Body of pancreas (tissue), 4 donors: ENCODE measurements at regions not wholly inside any gene's neighbourhood (a gene's known extent, or its start where the extent isn't known, plus 50 kb on each side); places are given as distances from the start of the nearest gene placed in this dataset.

Experiments
- ATAC-seq: fragments of 150-250 bp; one replicate; pipeline ENCODE4 v1.9.1; 2016
- DNase-seq, 4 donors: peaks; one replicate each; pipeline ENCODE4 v3.0.0-alpha.2; 2019
- H3K27ac ChIP-seq, 4 donors: fragments of 200-600 bp; sonication (generic); 1 replicate in 3 of 4; 2 replicates in 1 of 4; pipeline versions ENCODE4 v1.5.1 to v1.6.1; 2016 to 2019; ENCODE audit warnings: mild to moderate bottlenecking in 1 of 4, mixed read lengths in 1 of 4, moderate library complexity in 1 of 4
- H3K27me3 ChIP-seq, 2 donors: fragments of 200-600 bp; sonication (generic); one replicate each; pipeline ENCODE4 v1.6.0; 2016; ENCODE audit warnings: mild to moderate bottlenecking in 1 of 2
- H3K36me3 ChIP-seq, 2 donors: fragments of 200-600 bp; sonication (generic); replicated peaks in 1 of 2; 2 replicates each; pipeline ENCODE4 v1.5.1; 2016; ENCODE audit warnings: low read depth in 2 of 2; ENCODE audit not compliant: insufficient read depth in 1 of 2
- H3K4me1 ChIP-seq: fragments of 200-600 bp; sonication (generic); one replicate; pipeline ENCODE4 v1.6.0; 2016
- H3K4me3 ChIP-seq, 2 donors: fragments of 200-600 bp; sonication (generic); 1 replicate in 1 of 2; 2 replicates in 1 of 2; pipeline ENCODE4 v1.5.1; 2016 to 2019
- H3K9me3 ChIP-seq, 3 donors: fragments of 200-600 bp; sonication (generic); 1 replicate in 2 of 3; 2 replicates in 1 of 3; pipeline ENCODE4 v1.5.1; 2016
- CTCF ChIP-seq, 7 experiments: fragments of 450-650 bp in 4 of 7; fragments of 200-600 bp in 3 of 7; sonication (generic) in 3 of 7; IDR thresholded peaks; one replicate each; pipeline ENCODE4 v1.5.1; 2016 to 2019; ENCODE audit warnings: antibody characterized with exemption in 7 of 7
- POLR2A ChIP-seq, 3 donors: fragments of 450-650 bp; IDR thresholded peaks; one replicate each; pipeline ENCODE4 v1.6.1; 2016; ENCODE audit warnings: antibody characterized with exemption in 3 of 3, mild to moderate bottlenecking in 2 of 3
- whole genome bisulfite sequencing, 2 donors: methylation state at CpG; one replicate each; pipeline ENCODE4 v1.1.5; 2017; 5-methylcytosine and 5-hydroxymethylcytosine counted together
- intact Hi-C: fragments of 100-400 bp; cut with DNase I; formaldehyde crosslinking; loops from one replicate; pipeline ENCODE4 v1.15.1; 2023

- no peak overlapping the region for H3K27ac ChIP-seq
- no peak overlapping the region for H3K4me3 ChIP-seq
- DNase-seq (no peak), ATAC-seq (no peak)
- intact Hi-C loops = no loop called here
- H3K36me3 ChIP-seq = no peaks in the 10 kb centered on the region
- WGBS, 2 donors = 62 to 74% methylated on average over 3 of the region's 3 CpGs
- no peak for TF ChIP-seq CTCF (IDR thresholded peaks at IDR 0.05)
- TF ChIP-seq POLR2A (IDR thresholded peaks at IDR 0.05) = no peak
- no peaks in the 10 kb centered on the region for H3K4me1 ChIP-seq
- no peaks in the 10 kb centered on the region for H3K9me3 ChIP-seq
- no peaks in the 10 kb centered on the region for H3K27me3 ChIP-seq
Observed at GRCh38 chr12:24102676-24103075, 153.2 kb upstream of the SOX5 start.

DNA sequence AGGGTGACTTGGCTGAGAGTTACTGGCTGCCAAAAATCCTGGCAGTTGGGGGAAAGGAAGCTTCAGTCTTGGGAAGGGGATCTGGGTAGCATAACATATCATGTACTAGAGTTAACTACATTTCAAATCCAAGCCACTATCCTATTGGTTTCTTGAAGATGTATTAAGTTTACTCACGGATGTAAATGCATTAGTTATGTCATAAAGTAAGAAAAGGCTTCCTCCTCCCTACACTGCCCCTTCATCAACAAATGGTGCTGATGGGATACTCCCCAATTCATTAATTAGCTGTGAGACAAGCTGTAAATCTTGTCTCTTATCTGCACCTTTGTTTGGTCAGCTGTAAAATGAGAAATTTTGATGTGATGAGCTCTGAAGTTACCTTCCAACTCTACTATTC is 150.1 kb upstream of the SOX5 start:
- intact Hi-C loops = no loop called here
- ATAC-seq = no peak
- Histone ChIP-seq H3K4me3 (no peak overlapping the region), H3K9me3 (no peaks in the 10 kb centered on the region), H3K27ac (no peak overlapping the region), H3K27me3 (no peaks in the 10 kb centered on the region), H3K4me1 (no peaks in the 10 kb centered on the region), H3K36me3 (no peaks in the 10 kb centered on the region)
- no peak for DNase-seq
- WGBS, 2 donors = 29 to 37% methylated on average over 1 of the region's 1 CpG
- no peak for TF ChIP-seq POLR2A (IDR thresholded peaks at IDR 0.05)
- no peak for TF ChIP-seq CTCF (IDR thresholded peaks at IDR 0.05)

- WGBS, 2 donors = 78 to 84% methylated on average over 1 of the region's 1 CpG
- no peaks in the 10 kb centered on the region for H3K36me3 ChIP-seq
- TF ChIP-seq POLR2A (IDR thresholded peaks at IDR 0.05) = no peak
- no peaks in the 10 kb centered on the region for H3K4me1 ChIP-seq
- ATAC-seq = no peak
- no peak overlapping the region for H3K4me3 ChIP-seq
- no peaks in the 10 kb centered on the region for H3K9me3 ChIP-seq
- H3K27ac ChIP-seq = no peak overlapping the region
- intact Hi-C loops = no loop called here
- no peak for DNase-seq
- no peaks in the 10 kb centered on the region for H3K27me3 ChIP-seq
Observed at GRCh38 chr12:24095245-24095644, 145.8 kb upstream of the SOX5 start.

- TF ChIP-seq POLR2A (IDR thresholded peaks at IDR 0.05) (no peak), CTCF (IDR thresholded peaks at IDR 0.05) (no peak)
- WGBS, 2 donors = 48 to 58% methylated on average over 2 of the region's 2 CpGs
- Histone ChIP-seq H3K4me1 (no peaks in the 10 kb centered on the region), H3K27me3 (no peaks in the 10 kb centered on the region), H3K4me3 (no peak overlapping the region), H3K9me3 (no peaks in the 10 kb centered on the region), H3K36me3 (no peaks in the 10 kb centered on the region), H3K27ac (no peak overlapping the region)
- intact Hi-C loops = no loop called here
- DNase-seq (no peak), ATAC-seq (no peak)
Observed at GRCh38 chr12:24089510-24089890, 140.0 kb upstream of the SOX5 start.

GRCh38 chr12:24088751-24089509 is 139.5 kb upstream of the SOX5 start:
- TF ChIP-seq POLR2A (IDR thresholded peaks at IDR 0.05) (no peak), CTCF (IDR thresholded peaks at IDR 0.05) (no peak)
- intact Hi-C loops = no loop called here
- Histone ChIP-seq H3K27ac (no peak overlapping the region), H3K27me3 (no peaks in the 10 kb centered on the region), H3K4me3 (no peak overlapping the region), H3K36me3 (no peaks in the 10 kb centered on the region), H3K9me3 (no peaks in the 10 kb centered on the region), H3K4me1 (no peaks in the 10 kb centered on the region)
- ATAC-seq (no peak), DNase-seq (no peak)
- 63 to 69% methylated on average over 5 of the region's 5 CpGs for WGBS, 2 donors
